ENCODE measurements at regions not wholly inside any gene's neighbourhood (a gene's known extent, or its start where the extent isn't known, plus 50 kb on each side); places are given as distances from the start of the nearest gene placed in this dataset.

- Histone ChIP-seq H2AFZ (ENCODE audit: low read length) (no peak overlapping the region), H3F3A (ENCODE audit: low read depth) (no peaks in the 10 kb centered on the region), H3K4me3 (ENCODE audit: low read length, poor library complexity, severe bottlenecking) (no peak overlapping the region), H3K9me2 (replicated peaks; ENCODE audit: low read depth, low read length) (no peaks in the 10 kb centered on the region), H3K4me1 (ENCODE audit: insufficient read depth, low read length, poor library complexity, severe bottlenecking) (no peaks in the 10 kb centered on the region), H4K20me1 (ENCODE audit: insufficient read depth, low read length, poor library complexity, severe bottlenecking) (no peaks in the 10 kb centered on the region), H3K36me3 (ENCODE audit: insufficient read depth, low read length) (no peaks in the 10 kb centered on the region), H3K9me3 (ENCODE audit: insufficient read depth, low read depth, low read length) (no peaks in the 10 kb centered on the region), H3K9ac (ENCODE audit: low read depth, low read length, poor library complexity, severe bottlenecking) (no peak overlapping the region), H3K27me3 (ENCODE audit: insufficient read depth, low read length, poor library complexity, severe bottlenecking) (no peaks in the 10 kb centered on the region), H3K79me2 (ENCODE audit: insufficient read depth, low read length) (no peaks in the 10 kb centered on the region), H3K4me2 (ENCODE audit: low read depth, low read length, poor library complexity, severe bottlenecking) (no peak overlapping the region)
- TF ChIP-seq, protein P1, sequence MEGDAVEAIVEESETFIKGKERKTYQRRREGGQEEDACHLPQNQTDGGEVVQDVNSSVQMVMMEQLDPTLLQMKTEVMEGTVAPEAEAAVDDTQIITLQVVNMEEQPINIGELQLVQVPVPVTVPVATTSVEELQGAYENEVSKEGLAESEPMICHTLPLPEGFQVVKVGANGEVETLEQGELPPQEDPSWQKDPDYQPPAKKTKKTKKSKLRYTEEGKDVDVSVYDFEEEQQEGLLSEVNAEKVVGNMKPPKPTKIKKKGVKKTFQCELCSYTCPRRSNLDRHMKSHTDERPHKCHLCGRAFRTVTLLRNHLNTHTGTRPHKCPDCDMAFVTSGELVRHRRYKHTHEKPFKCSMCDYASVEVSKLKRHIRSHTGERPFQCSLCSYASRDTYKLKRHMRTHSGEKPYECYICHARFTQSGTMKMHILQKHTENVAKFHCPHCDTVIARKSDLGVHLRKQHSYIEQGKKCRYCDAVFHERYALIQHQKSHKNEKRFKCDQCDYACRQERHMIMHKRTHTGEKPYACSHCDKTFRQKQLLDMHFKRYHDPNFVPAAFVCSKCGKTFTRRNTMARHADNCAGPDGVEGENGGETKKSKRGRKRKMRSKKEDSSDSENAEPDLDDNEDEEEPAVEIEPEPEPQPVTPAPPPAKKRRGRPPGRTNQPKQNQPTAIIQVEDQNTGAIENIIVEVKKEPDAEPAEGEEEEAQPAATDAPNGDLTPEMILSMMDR (conservative IDR thresholded peaks at IDR 0.05; ENCODE audit: low read length): no peak
- TF ChIP-seq EZH2phosphoT487 (IDR thresholded peaks at IDR 0.05; ENCODE audit: borderline replicate concordance): no peak
Observed at GRCh38 chr18:22734105-22734661, 198.9 kb upstream of the RBBP8 start.

GRCh38 chr18:22734791-22735627, 198.1 kb upstream of the RBBP8 start:
- TF ChIP-seq, protein P1 (conservative IDR thresholded peaks at IDR 0.05; ENCODE audit: low read length): no peak
- TF ChIP-seq EZH2phosphoT487 (IDR thresholded peaks at IDR 0.05; ENCODE audit: borderline replicate concordance): no peak
- Histone ChIP-seq H3K4me2 (ENCODE audit: low read depth, low read length, poor library complexity, severe bottlenecking) (no peak overlapping the region), H3K27me3 (ENCODE audit: insufficient read depth, low read length, poor library complexity, severe bottlenecking) (no peaks in the 10 kb centered on the region), H3K9ac (ENCODE audit: low read depth, low read length, poor library complexity, severe bottlenecking) (no peak overlapping the region), H3K4me1 (ENCODE audit: insufficient read depth, low read length, poor library complexity, severe bottlenecking) (no peaks in the 10 kb centered on the region), H2AFZ (ENCODE audit: low read length) (no peak overlapping the region), H3F3A (ENCODE audit: low read depth) (no peaks in the 10 kb centered on the region), H4K20me1 (ENCODE audit: insufficient read depth, low read length, poor library complexity, severe bottlenecking) (no peaks in the 10 kb centered on the region), H3K79me2 (ENCODE audit: insufficient read depth, low read length) (no peaks in the 10 kb centered on the region), H3K36me3 (ENCODE audit: insufficient read depth, low read length) (no peaks in the 10 kb centered on the region), H3K9me2 (replicated peaks; ENCODE audit: low read depth, low read length) (no peaks in the 10 kb centered on the region), H3K4me3 (ENCODE audit: low read length, poor library complexity, severe bottlenecking) (no peak overlapping the region), H3K9me3 (ENCODE audit: insufficient read depth, low read depth, low read length) (no peaks in the 10 kb centered on the region)

GRCh38 chr18:22737054-22737453, 196.1 kb upstream of the RBBP8 start:
- no peaks in the 10 kb centered on the region for H4K20me1 ChIP-seq (ENCODE audit: insufficient read depth, low read length, poor library complexity, severe bottlenecking)
- no peaks in the 10 kb centered on the region for H3K27me3 ChIP-seq (ENCODE audit: insufficient read depth, low read length, poor library complexity, severe bottlenecking)
- H3K36me3 ChIP-seq (ENCODE audit: insufficient read depth, low read length): no peaks in the 10 kb centered on the region
- H3F3A ChIP-seq (ENCODE audit: low read depth): no peaks in the 10 kb centered on the region
- H3K9me3 ChIP-seq (ENCODE audit: insufficient read depth, low read depth, low read length): no peaks in the 10 kb centered on the region
- no peak overlapping the region for H3K9ac ChIP-seq (ENCODE audit: low read depth, low read length, poor library complexity, severe bottlenecking)
- H3K9me2 ChIP-seq (replicated peaks; ENCODE audit: low read depth, low read length): no peaks in the 10 kb centered on the region
- TF ChIP-seq, protein P1 (conservative IDR thresholded peaks at IDR 0.05; ENCODE audit: low read length): no peak
- no peak for TF ChIP-seq EZH2phosphoT487 (IDR thresholded peaks at IDR 0.05; ENCODE audit: borderline replicate concordance)
- peaks cover 12% of the 10 kb centered on the region for H3K4me1 ChIP-seq (ENCODE audit: insufficient read depth, low read length, poor library complexity, severe bottlenecking)
- H3K79me2 ChIP-seq (ENCODE audit: insufficient read depth, low read length): no peaks in the 10 kb centered on the region
- no peak overlapping the region for H3K4me3 ChIP-seq (ENCODE audit: low read length, poor library complexity, severe bottlenecking)
- no peak overlapping the region for H2AFZ ChIP-seq (ENCODE audit: low read length)
- H3K4me2 ChIP-seq (ENCODE audit: low read depth, low read length, poor library complexity, severe bottlenecking): no peak overlapping the region
